ENCODE measurements at regions not wholly inside any gene's neighbourhood (a gene's known extent, or its start where the extent isn't known, plus 50 kb on each side); places are given as distances from the start of the nearest gene placed in this dataset.

DNA sequence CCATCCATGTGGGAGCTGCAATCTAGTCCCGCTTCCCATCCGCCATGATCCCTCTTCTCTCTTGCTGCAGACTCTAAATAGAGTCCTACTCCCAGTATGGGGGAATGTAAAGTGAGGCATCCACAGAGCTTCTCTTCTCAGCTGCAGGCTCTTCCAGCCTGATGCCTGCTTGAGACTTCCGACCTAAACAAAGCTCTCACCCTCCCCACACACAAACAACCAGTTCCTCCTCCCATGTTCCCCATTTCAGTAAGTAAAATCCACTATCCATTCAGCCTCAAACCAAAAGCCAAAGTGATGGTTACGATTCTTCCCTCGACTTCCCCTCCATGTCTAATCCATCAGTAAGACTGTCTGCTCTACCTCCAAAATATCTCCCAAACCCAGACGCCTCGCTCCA, 108.2 kb upstream of the NFE2L3 start:
- no peak for DNase-seq (ENCODE audit: low spot score)

DNA sequence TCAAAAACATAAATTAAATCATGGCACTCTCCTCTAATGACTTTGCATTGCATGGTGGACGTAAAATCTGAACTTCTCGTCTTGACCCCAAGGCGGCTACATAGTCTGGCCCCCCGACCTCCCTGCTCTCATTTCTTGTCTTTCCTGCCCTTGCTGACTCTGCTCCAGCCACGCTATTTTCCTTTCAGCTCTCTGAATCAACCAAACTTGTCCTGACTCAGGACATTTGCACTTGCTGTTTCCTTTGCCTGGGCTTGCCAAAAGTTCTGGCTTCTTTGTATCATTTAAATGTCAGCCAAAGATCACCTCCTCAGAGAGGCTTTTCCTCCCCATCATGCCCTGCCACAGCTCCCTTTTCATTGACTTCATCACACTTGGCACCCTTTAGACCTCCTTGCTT, 107.7 kb upstream of the NFE2L3 start:
- no peak for DNase-seq (ENCODE audit: low spot score)

DNA sequence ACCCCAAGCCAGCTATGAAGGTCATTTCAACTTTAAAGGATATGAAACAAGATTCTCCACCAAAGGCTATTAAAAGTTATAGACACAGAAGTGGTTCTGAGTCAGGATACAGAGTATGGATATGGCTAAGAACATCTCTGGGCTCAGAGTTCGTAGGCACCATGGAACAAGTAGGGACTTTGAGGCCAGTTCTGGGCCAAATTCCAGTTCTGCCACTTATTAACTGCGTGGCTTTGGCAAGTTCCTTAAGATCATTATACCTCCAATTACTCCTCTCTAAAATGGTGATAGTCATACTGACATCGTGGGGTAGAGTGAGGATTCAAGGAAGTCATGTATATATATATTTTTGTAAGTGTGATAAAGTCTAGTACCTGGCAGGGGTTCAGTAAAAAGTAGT, 105.8 kb upstream of the NFE2L3 start:
- DNase-seq (ENCODE audit: low spot score), result no peak

DNA sequence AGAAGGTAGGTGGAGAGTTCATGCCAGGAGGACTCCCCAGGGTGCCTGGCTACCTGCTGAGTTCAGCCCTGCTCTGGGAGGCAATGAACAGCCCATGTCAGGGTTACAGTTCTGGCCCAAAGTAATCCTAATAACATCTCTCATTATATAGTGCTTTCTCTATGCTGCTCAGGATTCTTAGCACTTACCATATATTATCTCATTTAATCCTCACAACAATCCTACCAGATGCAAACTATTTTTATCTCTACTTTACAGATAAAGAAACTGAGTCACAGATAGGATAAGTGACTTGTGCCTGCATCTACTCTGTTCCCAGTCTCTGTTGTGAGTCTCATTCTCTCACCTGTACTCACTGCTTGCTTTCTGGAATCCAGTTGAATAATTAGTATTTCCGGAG, 105.1 kb upstream of the NFE2L3 start:
- no peak for DNase-seq (ENCODE audit: low spot score)

DNA sequence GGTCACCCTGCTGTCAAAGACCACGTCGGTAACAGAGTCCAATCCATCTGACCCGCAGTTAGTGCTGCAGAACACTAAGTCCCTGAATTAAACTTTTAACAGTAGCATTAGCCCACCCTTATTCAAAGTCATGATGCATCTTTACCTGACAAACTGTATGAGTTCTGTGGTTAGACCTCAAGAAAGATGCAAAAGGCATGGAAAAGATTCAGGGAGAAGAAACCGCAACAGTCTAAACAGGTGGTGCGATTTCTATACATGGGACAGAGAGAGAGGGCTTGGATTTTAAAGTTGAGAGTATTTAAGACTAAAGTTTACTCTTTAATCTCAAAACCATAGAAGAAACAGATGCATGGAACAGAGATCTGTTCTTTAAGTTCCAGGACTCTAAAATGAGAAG, 103.3 kb upstream of the NFE2L3 start:
- no peak for DNase-seq (ENCODE audit: low spot score)

DNA sequence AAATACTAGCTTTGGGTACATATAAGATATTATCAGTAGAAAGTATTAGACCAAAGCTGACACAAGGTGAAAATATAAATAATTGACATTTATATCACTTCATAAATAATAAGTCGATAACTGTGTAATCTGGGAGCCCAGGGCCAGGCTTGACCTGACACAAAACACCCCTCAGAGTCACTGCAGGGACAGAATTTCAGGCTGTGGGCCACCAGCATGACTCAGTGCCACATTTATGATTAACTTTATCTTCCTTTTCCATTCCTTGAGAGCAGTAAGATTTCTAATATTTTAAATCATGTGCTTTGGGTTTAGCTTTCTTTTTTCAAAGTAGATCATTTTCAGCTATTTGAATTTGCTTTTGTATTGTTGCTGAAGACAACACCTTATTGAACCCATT, 102.9 kb upstream of the NFE2L3 start:
- DNase-seq (ENCODE audit: low spot score), result no peak

DNA sequence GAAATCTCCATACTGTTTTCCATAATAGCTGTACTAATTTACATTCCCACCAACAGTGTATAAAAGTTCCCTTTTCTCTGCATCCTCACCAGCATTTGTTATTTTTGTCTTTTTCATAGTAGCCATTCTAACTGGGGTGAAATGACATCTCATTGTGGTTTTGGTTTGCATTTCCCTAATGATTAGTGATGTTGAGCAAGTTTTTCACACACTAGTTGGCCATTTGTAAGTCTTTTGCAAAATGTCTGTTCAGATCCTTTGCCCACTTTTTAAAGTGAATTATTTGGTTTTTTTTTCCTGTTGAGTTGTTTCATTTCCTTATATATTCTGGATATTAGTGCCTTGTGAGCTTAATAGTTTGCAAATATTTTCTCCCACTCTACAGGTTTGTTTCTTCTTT, 101.0 kb upstream of the NFE2L3 start:
- no peak for DNase-seq (ENCODE audit: low spot score)

DNA sequence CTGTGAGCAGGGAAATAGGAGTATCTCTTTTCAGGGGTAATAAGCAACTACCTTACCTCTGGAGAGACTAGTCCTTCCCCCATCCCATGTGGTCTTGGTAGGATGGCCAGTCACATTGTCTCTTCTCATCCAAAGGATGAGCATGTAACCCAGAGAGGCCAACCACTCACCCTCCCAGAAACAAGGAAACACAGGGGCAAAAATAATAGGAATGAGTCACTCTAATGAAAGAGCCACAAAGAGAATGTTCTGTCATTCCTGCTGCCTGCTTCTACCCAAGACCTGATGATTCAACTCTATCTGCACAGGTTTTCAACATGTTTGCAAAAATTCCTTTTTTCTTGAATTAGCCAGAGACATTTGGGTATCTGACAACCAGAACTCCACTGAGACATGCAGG, 99.3 kb upstream of the NFE2L3 start:
- DNase-seq (ENCODE audit: low spot score), result no peak

DNA sequence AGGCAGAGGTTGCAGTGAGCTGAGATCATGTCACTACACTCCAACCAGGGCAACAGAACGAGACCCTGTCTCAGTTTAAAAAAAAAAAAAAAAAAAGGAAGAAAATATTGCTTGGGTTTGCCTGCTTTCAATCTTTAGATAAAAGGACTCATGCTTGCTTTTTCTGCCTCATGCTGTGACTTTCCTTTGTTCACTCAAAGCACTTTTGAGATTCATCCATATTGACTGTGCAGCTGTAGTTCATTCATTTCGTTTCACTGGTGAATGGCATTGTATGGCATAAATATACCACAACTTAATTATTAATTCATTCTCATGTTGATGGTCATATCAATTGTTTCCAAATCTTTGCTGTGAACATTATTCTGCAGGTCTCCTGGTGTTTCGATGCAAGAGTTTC, 97.6 kb upstream of the NFE2L3 start:
- DNase-seq (ENCODE audit: low spot score), result no peak

DNA sequence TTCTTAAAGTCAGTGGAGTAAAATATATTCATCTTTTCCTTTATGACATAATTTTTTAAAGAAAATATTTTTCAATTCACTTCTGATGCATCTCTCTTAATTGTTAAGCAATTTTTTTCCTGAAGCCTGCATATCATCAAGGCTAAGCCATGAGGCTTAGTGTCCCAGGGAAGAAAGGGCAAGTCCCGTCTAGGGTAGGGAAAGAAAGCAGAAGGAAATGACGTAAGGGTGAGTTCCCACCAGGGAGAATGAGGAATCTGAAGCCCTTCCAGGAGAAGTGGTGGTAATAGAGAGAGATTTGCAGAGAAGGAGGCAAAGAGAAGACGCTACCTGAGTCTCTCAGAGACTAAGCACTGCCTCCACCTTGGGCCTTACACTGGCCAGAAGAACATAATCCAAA, 96.8 kb upstream of the NFE2L3 start:
- no peak for DNase-seq (ENCODE audit: low spot score)

DNA sequence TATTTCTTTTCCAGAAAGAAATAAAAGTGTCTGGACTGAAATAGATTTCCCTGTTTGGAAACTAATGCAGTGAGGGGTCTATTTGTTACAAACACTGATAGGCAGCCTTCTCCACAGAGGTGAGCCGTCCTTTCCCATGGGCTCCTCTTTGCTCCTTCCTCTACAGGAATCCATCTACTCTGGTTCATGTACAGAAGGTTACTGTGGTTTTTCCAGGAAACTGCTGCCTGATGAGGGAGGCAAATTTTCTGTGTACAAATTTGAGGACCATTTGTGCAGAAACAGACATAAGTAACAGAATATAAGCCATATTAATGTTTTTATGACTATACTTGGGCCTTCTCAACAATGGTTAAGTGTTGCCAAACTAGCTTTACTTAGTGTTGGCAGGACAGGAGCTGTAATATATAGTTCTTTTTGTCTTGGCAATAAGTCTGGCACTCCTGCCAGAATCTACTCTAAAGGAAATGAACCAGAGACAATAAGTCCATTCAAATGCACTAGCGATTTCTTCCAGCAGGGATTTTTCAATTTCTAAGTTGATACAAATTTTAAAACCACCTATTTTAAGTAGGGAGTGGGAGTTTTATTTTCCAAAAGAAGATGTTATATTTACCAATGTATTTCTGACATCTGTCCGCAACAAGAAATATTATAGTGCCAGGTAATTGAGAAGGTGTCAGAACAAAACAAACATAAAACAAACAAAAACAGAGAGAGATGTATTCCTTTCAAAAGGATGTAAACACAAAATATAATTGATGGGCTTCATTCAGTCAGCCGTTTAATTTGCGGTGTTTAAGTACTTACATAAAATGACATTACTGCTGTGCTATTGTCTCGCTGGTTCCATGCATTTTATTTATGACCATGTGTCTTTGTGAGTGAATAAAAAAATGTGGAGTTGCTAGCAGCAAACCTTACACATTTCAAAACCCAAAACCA, 91.0 kb upstream of the NFE2L3 start:
- DNase-seq (ENCODE audit: low spot score), result no peak

DNA sequence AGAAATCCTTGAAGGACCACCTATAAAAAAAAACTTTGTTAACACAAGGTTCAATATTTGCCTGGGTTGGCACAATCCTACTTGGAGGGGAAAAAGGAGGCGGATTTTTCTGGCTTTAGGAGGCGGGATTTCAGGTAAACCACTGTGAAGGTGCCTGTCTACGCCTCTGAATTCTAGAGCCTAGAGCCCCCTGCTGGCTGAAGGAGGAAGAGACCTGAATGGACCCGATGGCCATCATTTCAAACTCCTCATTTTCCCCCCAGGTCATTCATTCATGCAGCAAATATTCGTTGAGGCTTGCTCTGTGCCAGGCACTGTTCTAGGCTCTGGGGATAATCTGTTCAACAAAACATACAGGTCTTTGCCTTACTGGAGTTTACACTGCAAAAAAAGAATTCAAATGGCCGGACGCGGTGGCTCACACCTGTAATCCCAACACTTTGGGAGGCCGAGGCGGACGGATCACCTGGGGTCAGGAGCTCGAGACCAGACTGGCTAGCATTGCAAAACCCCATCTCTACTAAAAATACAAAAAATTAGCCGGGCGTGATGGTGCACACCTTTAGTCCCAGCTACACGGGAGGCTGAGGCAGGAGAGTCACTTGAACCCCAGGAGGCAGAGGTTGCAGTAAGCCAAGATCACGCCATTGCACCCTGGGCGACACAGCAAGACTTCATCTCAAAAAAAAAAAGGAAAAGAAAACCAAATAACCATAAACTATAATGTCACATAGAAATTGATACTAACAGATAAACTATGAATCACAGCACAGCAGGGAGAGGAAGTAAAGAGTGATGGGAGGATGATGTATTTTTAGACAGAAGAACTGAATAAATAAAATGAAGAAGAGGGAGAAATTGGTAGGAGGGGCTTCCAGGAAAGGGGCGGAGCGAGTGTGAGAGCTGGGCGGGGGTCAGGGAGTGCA, 90.1 kb upstream of the NFE2L3 start:
- peak; percentile 66 for DNase-seq (ENCODE audit: low spot score)

DNA sequence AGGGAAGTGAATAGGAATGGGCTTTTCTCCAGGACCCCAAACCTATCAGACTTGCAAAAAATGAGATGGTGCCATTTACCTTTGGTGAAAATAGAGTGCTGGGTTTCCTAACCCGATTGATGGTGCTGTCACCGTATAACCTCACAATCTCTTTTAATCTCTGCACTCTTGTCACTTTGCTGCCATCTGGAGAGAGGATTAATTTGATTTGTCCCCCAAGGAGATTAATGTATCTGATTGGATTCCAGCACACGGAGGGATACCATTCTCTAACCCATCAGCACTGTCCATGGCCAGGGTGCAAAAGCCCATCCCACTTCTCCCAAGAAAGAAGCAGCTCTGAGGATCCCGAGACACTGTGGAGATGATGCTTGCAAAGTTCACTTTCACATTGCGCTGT, 86.3 kb upstream of the NFE2L3 start:
- no peak for DNase-seq (ENCODE audit: low spot score)

DNA sequence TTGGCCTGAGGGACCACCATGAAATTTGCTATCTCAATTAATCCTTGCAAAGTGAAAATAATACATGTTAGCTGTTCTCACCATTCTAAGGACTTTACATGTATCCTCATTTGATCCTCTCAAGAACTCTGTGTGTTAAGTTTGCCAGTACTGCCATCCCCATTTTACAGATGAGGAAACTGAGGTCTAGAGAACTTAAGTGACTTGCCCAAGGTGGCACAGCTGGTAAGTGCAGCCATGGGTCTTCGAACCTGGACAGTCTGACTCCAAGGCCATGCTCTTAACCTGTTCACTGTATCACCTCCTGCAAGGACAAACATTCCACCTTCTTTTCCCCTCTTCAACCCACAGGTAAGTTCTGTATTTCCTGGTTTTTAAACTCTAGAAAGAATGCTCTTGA, 85.3 kb upstream of the NFE2L3 start:
- DNase-seq (ENCODE audit: low spot score), result no peak

DNA sequence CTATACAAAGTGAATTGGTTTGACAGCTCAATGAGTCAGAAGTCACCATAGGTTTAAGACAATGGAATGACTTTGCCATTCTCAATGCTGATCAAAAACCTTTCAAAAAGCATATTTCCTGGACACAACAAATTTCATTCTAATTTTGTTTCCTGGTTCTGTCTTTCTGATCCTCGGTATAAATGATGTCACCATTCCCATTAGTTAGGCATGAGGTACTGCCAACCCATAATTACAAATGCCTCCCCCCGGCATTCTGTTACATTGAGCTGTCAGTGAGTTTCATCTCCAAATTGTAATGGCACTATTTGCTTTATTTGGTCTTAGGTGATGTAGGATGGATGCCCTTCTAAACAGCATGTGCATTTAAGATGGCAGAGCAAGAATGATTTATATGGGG, 81.7 kb upstream of the NFE2L3 start:
- no peak for DNase-seq (ENCODE audit: low spot score)

DNA sequence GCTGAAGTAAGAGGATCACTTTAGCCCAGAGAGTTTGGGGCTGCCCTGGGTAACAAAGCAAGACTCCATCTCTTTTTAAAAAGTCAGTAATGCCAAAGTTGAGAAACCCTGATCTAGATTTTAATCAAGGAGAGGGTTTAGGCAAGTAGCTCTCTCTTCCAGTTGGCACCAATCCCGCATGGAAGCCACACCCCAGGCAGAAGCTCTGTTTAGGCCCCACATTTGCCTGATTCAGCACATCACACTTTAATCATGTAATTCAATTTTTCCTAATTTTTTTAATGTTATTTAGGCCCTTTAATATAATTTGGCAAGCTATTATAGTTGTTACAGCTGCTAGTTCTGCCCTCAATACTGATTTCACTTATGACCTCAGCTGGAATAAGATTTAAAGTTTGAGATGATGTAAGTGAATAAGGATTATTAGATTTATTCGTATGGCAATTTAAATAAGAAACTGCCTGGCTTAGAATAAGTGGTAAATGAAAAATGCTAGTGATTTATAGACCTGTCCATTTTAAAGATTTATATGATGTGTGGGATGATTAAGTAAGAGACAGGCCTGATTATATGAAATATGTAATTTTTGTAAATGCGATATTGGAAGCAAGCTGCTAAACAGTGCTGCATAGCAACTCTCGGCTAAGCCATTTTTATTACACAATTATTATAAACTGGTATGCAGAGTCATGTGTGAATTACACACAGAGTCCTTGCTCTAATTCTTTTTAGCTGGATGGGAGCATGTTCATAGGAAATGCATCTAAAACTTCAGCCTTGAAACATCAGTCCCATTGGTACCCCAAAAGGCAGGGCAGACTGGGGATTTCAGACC, 80.2 kb upstream of the NFE2L3 start:
- no peak for DNase-seq (ENCODE audit: low spot score)

DNA sequence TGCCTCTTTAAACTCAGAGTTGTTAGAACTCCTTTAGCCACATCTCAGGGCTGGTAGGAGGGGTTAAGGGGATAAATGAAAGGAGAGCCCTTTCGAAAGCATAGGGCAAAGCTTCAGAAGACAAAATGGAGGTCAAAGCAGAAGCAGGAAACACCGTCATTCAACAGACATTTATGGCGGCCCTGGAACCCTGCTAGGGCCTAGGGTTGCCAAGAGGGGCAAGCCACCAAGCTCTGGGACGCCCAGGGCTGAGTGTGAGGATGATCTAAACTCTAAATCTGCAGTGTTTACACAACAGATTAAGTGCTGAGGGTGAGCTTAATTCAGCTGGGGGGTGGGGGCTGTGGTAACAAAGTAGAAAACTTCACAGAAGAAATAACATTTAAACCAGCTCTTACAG, 79.0 kb upstream of the NFE2L3 start:
- no peak for DNase-seq (ENCODE audit: low spot score)

DNA sequence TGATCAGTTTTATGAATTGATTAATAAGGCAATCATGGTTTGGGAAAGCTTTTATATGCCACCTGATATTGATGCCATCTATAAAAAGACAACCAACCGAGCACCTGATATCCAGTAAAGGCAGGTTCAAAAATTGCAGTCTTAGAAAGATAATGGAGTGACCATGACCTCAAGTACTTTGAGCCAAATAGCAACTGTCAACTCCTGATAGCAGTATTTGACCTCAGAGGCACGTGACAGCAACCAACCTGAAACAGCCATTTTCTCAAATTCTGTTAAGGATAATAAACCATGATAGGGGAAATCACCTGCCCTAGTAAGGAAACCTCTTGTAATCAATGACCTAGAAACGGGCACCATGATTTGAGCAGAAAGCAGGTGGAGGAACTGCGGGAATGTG, 77.1 kb upstream of the NFE2L3 start:
- no peak for DNase-seq (ENCODE audit: low spot score)

DNA sequence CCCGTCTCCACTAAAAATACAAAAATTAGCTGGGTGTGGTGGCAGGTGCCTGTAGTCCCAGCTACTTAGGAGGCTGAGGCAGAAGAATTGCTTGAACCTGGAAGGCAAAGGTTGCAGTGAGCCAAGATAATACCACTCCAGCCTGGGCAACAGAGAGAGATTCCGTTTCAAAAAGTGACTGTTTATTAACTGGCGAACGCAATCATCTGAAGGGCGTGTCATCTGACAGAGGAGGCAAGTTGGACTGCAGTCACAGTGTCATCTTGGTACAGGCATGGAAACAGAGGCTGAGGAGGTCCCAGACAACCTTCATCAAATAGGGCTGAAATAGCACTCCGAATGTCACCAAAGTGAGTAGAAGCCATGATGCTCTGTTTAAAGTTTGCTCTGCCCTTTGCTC, 75.3 kb upstream of the NFE2L3 start:
- no peak for DNase-seq (ENCODE audit: low spot score)

DNA sequence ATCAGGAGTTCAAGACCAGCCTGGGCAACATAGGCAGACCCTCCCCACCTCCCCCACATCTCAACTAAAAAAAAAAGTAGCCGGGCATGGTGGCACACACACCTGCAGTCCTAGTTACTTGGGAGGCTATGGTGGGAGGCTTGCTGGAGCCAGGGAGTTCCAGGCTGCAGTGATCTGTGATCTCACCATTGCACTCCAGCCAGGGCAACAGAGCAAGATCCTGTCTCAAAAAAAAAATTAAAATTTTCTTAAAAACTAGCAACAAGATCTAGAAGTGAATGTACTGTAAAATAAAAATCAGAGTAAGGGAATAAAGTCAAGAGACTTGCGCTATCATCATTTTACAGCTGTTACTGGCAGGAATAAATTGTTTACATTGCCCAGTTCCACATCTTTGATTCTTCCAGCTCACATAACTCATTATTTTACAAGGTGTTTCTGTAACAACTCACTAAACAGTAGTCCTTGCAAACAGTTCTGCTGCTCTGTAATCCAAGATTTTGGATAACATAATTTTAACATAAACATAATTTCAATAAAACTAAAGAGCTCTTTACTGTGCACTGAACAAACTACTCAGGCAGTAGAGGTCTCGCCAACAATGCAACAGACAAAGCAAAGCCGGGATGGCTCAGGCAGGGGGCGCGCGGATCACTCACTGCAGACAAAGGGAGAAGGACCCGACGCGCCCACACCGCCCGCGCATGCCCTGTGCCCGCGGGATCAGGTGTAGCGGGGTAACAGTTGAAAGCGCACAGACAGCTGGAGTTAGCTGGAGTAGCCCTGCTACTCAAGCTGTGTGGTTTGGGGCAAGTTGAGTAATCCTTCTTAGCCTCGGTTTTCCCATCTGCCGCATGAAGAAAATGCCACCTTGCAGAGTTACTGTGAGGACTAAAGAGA, 73.3 kb upstream of the NFE2L3 start:
- peak; percentile 81 for DNase-seq (ENCODE audit: low spot score)

DNA sequence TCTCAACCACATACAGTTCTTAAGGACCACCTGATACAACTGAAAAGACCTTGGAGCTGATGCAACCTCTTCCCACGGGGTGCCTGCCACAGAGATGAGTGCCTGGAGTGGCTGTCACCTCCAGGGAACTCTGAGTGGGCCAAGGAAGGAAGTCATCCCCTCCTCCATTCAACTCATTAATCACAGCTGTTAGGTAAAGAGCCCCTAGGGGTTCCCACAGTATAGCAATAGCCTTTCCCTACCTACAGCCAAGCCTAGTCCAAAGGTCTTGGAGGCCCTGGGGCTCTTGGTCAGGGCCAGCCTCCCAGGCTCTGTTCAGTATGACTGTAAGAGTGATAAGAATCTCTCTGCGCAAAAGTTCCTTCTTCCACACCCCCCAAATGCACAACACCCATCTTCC, 70.4 kb upstream of the NFE2L3 start:
- DNase-seq (ENCODE audit: low spot score), result no peak

All from CD4-positive, alpha-beta T cell treated with Interleukin-6 at 100 ng/mL for 8 hours (primary cell).